Chondrocyte (in vitro differentiated cells): ENCODE measurements at regions not wholly inside any gene's neighbourhood (a gene's known extent, or its start where the extent isn't known, plus 50 kb on each side); places are given as distances from the start of the nearest gene placed in this dataset.
"Not testable (repeated sequence)": the region's sequence is repeated elsewhere in the genome, so short reads cannot be mapped to it uniquely, and the experiment has no call there.

Experiments
- DNase-seq: peaks from one replicate; pipeline ENCODE4 v3.0.0; 2021; ENCODE audit warnings: mixed read lengths, low spot score
- H3K27ac Mint-ChIP-seq: one replicate; pipeline ENCODE4 v1.8.0; 2021; ENCODE audit warnings: mild to moderate bottlenecking, moderate library complexity, mixed read lengths; ENCODE audit not compliant: unreplicated experiment
- H3K27me3 Mint-ChIP-seq: 2 replicates; pipeline ENCODE4 v1.8.0; 2021; ENCODE audit warnings: low read depth, mixed read lengths
- H3K36me3 Mint-ChIP-seq: 2 replicates; pipeline ENCODE4 v1.8.0; 2021; ENCODE audit warnings: low read depth, mixed read lengths
- H3K4me1 Mint-ChIP-seq: 2 replicates; pipeline ENCODE4 v1.8.0; 2021; ENCODE audit warnings: low read depth, mild to moderate bottlenecking, mixed read lengths
- H3K4me3 Mint-ChIP-seq: one replicate; pipeline ENCODE4 v1.8.0; 2021; ENCODE audit warnings: mild to moderate bottlenecking, moderate library complexity, mixed read lengths; ENCODE audit not compliant: unreplicated experiment
- H3K9me3 Mint-ChIP-seq: 2 replicates; pipeline ENCODE4 v1.8.0; 2021; ENCODE audit warnings: low read depth, mixed read lengths
- TF ChIP-seq, protein P1 (sequence below): fragments of 200-600 bp; sonication (generic); IDR thresholded peaks from 2 replicates; pipeline ENCODE4 v1.5.0; 2021; ENCODE audit warnings: antibody characterized with exemption, mild to moderate bottlenecking, moderate library complexity

DNA sequence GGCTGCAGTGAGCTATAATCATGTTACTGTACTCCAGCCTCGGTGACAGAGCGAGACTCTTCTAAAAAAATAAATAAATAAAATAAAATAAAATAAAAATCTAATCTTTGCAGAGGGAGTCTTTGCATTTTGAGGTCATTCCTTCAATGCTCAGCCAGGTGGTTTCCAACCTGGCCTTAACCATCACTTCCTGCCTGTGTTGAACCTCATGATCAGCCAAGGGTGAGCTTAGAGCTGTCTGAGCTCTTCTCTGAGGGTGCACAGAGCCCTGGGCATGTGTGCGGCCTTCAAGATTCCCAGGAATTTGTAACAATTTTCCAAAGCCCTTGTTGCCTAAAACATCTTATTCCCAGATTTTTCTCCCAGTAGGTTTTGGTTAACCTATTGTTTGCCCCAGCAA, 94.3 kb downstream of the KCNJ12 start:
- not testable (repeated sequence) for H3K36me3 Mint-ChIP-seq, H3K27ac Mint-ChIP-seq, H3K4me3 Mint-ChIP-seq, H3K9me3 Mint-ChIP-seq, DNase-seq, H3K4me1 Mint-ChIP-seq
- peaks cover 68% of the 10 kb centered on the region for H3K27me3 Mint-ChIP-seq

DNA sequence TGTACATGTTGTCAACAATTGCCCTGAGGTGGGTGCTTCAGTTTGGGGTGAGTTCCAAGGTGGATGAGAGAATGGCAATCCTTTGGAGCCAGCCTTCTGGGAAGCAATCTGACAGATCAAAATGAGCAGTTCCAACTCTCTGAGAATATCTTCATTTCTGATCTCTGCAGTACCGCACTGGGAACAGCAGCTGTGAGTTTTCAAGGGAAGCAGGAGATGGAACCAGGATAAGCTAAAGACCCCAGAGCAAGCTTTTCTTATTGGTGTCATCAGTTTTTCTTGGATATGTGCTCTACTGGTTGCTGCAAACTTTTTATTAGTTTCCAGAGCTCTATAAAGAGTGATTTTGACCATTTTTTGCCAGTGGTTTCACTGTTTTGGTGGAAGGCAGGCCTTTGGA, 94.7 kb downstream of the KCNJ12 start:
- Mint-ChIP-seq H3K4me1 (no peaks in the 10 kb centered on the region), H3K27ac (no peak overlapping the region), H3K9me3 (no peaks in the 10 kb centered on the region), H3K27me3 (peaks cover 69% of the 10 kb centered on the region), H3K4me3 (no peak overlapping the region), H3K36me3 (no peaks in the 10 kb centered on the region)
- DNase-seq = no peak
- TF ChIP-seq, protein P1, sequence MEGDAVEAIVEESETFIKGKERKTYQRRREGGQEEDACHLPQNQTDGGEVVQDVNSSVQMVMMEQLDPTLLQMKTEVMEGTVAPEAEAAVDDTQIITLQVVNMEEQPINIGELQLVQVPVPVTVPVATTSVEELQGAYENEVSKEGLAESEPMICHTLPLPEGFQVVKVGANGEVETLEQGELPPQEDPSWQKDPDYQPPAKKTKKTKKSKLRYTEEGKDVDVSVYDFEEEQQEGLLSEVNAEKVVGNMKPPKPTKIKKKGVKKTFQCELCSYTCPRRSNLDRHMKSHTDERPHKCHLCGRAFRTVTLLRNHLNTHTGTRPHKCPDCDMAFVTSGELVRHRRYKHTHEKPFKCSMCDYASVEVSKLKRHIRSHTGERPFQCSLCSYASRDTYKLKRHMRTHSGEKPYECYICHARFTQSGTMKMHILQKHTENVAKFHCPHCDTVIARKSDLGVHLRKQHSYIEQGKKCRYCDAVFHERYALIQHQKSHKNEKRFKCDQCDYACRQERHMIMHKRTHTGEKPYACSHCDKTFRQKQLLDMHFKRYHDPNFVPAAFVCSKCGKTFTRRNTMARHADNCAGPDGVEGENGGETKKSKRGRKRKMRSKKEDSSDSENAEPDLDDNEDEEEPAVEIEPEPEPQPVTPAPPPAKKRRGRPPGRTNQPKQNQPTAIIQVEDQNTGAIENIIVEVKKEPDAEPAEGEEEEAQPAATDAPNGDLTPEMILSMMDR = no peak

- no peaks in the 10 kb centered on the region for H3K36me3 Mint-ChIP-seq
- peaks cover 65% of the 10 kb centered on the region for H3K27me3 Mint-ChIP-seq
- DNase-seq = no peak
- peaks cover 5% of the 10 kb centered on the region for H3K9me3 Mint-ChIP-seq
- TF ChIP-seq, protein P1 = no peak
- no peak overlapping the region for H3K4me3 Mint-ChIP-seq
- H3K4me1 Mint-ChIP-seq = no peaks in the 10 kb centered on the region
- no peak overlapping the region for H3K27ac Mint-ChIP-seq
Measured at GRCh38 chr17:21474815-21475214, 98.7 kb downstream of the KCNJ12 start.

GRCh38 chr17:21475571-21475970, 99.4 kb downstream of the KCNJ12 start:
- no peaks in the 10 kb centered on the region for H3K4me1 Mint-ChIP-seq
- no peak overlapping the region for H3K4me3 Mint-ChIP-seq
- no peak for DNase-seq
- H3K27ac Mint-ChIP-seq = no peak overlapping the region
- TF ChIP-seq, protein P1 = no peak
- peaks cover 69% of the 10 kb centered on the region for H3K27me3 Mint-ChIP-seq
- peaks cover 5% of the 10 kb centered on the region for H3K9me3 Mint-ChIP-seq
- no peaks in the 10 kb centered on the region for H3K36me3 Mint-ChIP-seq

- Mint-ChIP-seq H3K4me3 (no peak overlapping the region), H3K9me3 (peaks cover 5% of the 10 kb centered on the region), H3K27ac (no peak overlapping the region), H3K36me3 (no peaks in the 10 kb centered on the region), H3K4me1 (no peaks in the 10 kb centered on the region), H3K27me3 (peaks cover 67% of the 10 kb centered on the region)
- DNase-seq = no peak
- TF ChIP-seq, protein P1 = no peak
Measured at GRCh38 chr17:21476867-21477266, 100.7 kb downstream of the KCNJ12 start.

DNA sequence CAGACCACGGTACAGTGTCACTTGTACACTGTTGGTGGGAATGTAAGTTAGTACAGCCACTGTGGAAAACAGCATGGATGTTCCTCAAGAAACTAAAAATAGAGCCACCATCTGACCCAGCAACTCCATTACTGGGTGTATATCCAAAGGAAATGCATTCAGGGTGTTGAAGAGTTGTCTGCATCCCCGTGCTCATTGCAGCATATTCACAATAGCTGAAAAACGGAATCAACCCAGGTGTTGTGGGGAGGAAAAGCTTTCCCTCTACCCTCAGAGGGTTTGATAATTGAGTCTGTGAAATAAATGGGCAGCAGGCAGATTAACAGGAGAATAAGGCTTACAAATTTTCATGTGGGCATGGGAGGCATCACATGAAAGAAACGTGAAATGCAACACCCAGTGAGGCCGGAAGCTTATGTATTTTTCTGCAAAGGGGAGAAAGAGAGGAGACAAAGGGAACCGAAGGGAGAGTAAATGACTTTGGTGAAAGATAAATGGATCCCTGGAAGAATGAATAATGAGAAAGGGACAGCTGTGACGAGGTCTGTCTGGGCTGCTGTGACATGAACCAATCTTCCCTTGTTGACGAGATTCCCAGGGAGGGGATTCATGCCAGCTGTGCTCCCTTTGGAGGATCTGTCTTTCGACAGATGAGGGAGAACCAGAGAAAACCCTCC, 106.2 kb downstream of the KCNJ12 start:
- peaks cover 81% of the 10 kb centered on the region for H3K27me3 Mint-ChIP-seq
- no peak for DNase-seq
- no peaks in the 10 kb centered on the region for H3K4me1 Mint-ChIP-seq
- TF ChIP-seq, protein P1 = no peak
- H3K36me3 Mint-ChIP-seq = no peaks in the 10 kb centered on the region
- peaks cover 5% of the 10 kb centered on the region for H3K9me3 Mint-ChIP-seq
- H3K27ac Mint-ChIP-seq = no peak overlapping the region
- no peak overlapping the region for H3K4me3 Mint-ChIP-seq

- H3K9me3 Mint-ChIP-seq = not testable (repeated sequence)
- peaks cover 70% of the 10 kb centered on the region for H3K27me3 Mint-ChIP-seq
Measured at GRCh38 chr17:21488043-21488442, 111.9 kb downstream of the KCNJ12 start.

More at GRCh38 chr17:21488043-21488442, 111.9 kb downstream of the KCNJ12 start:
- H3K4me3 Mint-ChIP-seq, H3K4me1 Mint-ChIP-seq, H3K27ac Mint-ChIP-seq, DNase-seq, H3K36me3 Mint-ChIP-seq: not testable (repeated sequence)
